ENCODE measurements at regions not wholly inside any gene's neighbourhood (a gene's known extent, or its start where the extent isn't known, plus 50 kb on each side); places are given as distances from the start of the nearest gene placed in this dataset.
A peak's percentile ranks its signal among the peaks of the same experiment; 100 is the strongest.

DNA sequence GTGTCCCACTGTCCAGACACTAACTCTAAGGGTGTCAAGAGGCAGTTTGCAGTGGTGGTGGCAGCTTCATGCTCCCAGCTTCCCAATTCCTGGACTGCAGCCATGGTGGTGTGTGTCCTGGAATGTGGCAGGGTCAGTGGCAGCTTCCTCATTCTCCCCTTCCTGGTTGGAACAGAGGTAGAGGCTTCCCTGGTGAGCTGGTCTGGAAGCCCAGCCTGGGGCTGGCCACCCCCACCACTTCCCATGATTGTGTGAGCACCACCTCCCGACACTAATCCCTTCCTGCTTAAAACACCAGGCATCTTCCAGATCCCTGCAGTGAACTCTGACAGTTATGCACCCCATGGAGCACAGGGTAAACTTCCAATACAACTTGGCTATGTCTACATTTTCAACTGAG, 134.9 kb downstream of the RAP2A start:
- DNase-seq (ENCODE audit: low spot score) (no peak), ATAC-seq (peak in 1 of 2 donors; percentile 24)
- Mint-ChIP-seq H3K27ac (no peak overlapping the region), H3K36me3 (no peaks in the 10 kb centered on the region), H3K27me3 (peaks cover 8 to 9% of the 10 kb centered on the region in 2 donors), H3K9me3 (no peaks in the 10 kb centered on the region), H3K4me1 (ENCODE audit: low read depth in 2 of 2) (no peaks in the 10 kb centered on the region), H3K4me3 (no peak overlapping the region)

- no peak overlapping the region for H3K4me3 Mint-ChIP-seq
- DNase-seq (ENCODE audit: low spot score): no peak
- no peak overlapping the region for H3K27ac Mint-ChIP-seq
- H3K4me1 Mint-ChIP-seq (ENCODE audit: low read depth in 2 of 2): no peaks in the 10 kb centered on the region
- ATAC-seq: no peak
- peaks cover 8 to 9% of the 10 kb centered on the region in 2 donors for H3K27me3 Mint-ChIP-seq
- no peaks in the 10 kb centered on the region for H3K9me3 Mint-ChIP-seq
- no peaks in the 10 kb centered on the region for H3K36me3 Mint-ChIP-seq
Observed at GRCh38 chr13:97569841-97570240, 135.9 kb downstream of the RAP2A start.

DNA sequence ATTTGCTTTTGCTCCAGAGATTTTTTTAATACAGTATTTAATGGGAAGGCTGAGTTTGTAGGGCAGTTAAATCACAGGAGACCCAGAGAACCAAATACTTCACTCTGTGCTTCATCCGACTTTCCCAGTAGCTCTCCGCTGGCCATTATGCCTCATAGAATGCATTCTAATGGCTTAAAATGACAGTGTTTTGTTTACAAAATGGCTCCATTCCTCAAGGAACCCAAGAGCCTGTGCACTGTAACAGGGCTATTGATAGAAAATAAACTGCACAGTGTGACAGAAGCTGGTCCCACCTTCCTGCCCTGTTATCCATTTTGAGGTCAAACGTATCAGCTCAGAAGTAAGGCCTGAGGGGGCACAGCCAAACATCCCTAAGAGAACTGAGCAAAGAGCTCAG, 136.5 kb downstream of the RAP2A start:
- H3K4me3 Mint-ChIP-seq: no peak overlapping the region
- H3K27ac Mint-ChIP-seq: no peak overlapping the region
- H3K4me1 Mint-ChIP-seq (ENCODE audit: low read depth in 2 of 2): no peaks in the 10 kb centered on the region
- peaks cover 8 to 9% of the 10 kb centered on the region in 2 donors for H3K27me3 Mint-ChIP-seq
- no peaks in the 10 kb centered on the region for H3K36me3 Mint-ChIP-seq
- no peaks in the 10 kb centered on the region for H3K9me3 Mint-ChIP-seq
- ATAC-seq (no peak), DNase-seq (ENCODE audit: low spot score) (no peak)

- ATAC-seq (no peak), DNase-seq (ENCODE audit: low spot score) (no peak)
- Mint-ChIP-seq H3K4me3 (no peak overlapping the region), H3K9me3 (no peaks in the 10 kb centered on the region), H3K36me3 (no peaks in the 10 kb centered on the region), H3K27ac (no peak overlapping the region), H3K27me3 (peaks cover 0 to 5% of the 10 kb centered on the region in 2 donors), H3K4me1 (ENCODE audit: low read depth in 2 of 2) (no peaks in the 10 kb centered on the region)
Observed at GRCh38 chr13:97573011-97573410, 139.0 kb downstream of the RAP2A start.

DNA sequence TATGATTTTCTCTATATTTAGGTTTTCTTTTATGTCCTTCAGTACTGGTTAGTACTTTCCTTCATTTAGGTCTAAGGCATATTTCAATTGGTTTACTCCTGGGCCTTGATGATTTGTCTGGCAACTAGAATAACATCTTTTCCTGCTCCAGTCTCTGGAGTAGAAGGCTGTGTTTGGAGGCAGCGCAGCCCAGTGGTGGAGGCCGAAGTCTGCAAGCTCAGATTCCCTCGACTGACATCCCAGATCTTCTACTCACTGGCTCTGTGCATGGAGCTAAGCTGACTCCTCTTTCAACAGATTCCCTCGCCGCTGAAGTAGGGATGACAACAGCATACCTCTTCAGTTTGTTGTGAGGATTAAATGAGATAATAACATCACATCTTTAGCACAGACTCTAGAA, 141.0 kb downstream of the RAP2A start:
- ATAC-seq: no peak
- no peaks in the 10 kb centered on the region for H3K36me3 Mint-ChIP-seq
- no peak overlapping the region for H3K27ac Mint-ChIP-seq
- H3K9me3 Mint-ChIP-seq: no peaks in the 10 kb centered on the region
- H3K4me1 Mint-ChIP-seq (ENCODE audit: low read depth in 2 of 2): no peaks in the 10 kb centered on the region
- H3K27me3 Mint-ChIP-seq: peaks cover 0 to 6% of the 10 kb centered on the region in 2 donors
- DNase-seq (ENCODE audit: low spot score): no peak
- no peak overlapping the region for H3K4me3 Mint-ChIP-seq

DNA sequence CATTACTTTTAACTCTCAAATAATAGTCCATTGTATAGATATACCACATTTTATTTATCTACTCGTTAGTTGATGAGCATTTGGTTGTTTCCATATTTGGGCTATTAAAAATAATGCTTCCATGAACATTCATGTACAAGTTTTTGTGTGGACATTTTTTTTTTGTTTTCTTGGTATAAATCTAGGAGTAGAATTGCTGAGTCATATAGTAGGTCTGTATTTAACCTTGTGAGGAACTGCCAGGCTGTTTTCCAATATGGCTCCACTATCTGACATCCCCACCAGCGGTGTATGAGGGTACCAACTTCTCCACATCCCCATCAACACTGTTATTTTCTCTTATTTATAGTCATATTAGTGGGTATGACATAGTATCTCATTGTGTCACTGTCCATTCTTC, 143.1 kb downstream of the RAP2A start:
- Mint-ChIP-seq H3K4me1 (ENCODE audit: low read depth in 2 of 2) (no peaks in the 10 kb centered on the region), H3K27me3 (peaks cover 0 to 6% of the 10 kb centered on the region in 2 donors), H3K27ac (no peak overlapping the region), H3K9me3 (no peaks in the 10 kb centered on the region), H3K4me3 (no peak overlapping the region), H3K36me3 (no peaks in the 10 kb centered on the region)
- no peak for ATAC-seq
- no peak for DNase-seq (ENCODE audit: low spot score)

GRCh38 chr13:97582170-97582569, 148.2 kb downstream of the RAP2A start:
- peak overlapping the region; percentile 28 for H3K4me3 Mint-ChIP-seq

DNA sequence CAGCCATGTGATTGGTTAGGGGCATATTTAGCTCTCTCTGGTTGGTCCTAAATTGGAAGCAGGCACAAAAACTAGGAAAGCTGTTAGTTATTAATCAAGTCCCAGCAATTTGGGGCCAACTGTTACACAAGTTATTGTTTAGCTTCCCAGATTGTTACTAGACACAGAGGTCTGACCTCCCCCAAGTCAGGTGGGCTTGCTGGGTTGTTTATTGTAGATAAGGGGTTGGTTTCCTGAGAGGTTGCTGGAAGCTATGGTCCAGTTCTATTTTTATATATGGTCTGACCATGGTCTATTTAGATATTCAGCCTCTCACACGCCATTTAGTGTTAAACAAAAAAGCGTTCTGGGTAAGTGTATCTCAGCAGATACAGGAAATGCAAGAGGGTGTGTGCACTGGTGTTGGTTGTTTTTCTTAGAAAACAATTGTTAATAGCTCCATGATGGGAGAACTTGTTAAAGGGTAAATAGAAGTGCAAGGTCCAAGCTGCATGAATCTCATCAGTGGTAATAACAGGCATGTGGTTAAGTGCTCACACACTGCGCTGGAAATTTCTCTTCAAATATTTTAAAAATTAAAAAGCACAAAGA, 150.0 kb downstream of the RAP2A start:
- peaks cover 4% of the 10 kb centered on the region for H3K9me3 Mint-ChIP-seq
- peak overlapping the region in 1 of 2 donors; percentile 63 for H3K27ac Mint-ChIP-seq
- ATAC-seq (no peak), DNase-seq (ENCODE audit: low spot score) (no peak)
- H3K4me1 Mint-ChIP-seq (ENCODE audit: low read depth in 2 of 2): peaks cover 0 to 25% of the 10 kb centered on the region in 2 donors
- no peaks in the 10 kb centered on the region for H3K36me3 Mint-ChIP-seq
- no peaks in the 10 kb centered on the region for H3K27me3 Mint-ChIP-seq
- peak overlapping the region; percentile 28 for H3K4me3 Mint-ChIP-seq

More at GRCh38 chr13:97582170-97582569, 148.2 kb downstream of the RAP2A start:
- peaks cover 0 to 4% of the 10 kb centered on the region in 2 donors for H3K27me3 Mint-ChIP-seq
- peak overlapping the region in 1 of 2 donors; percentile 18 for H3K27ac Mint-ChIP-seq
- H3K9me3 Mint-ChIP-seq: peaks cover 4% of the 10 kb centered on the region
- ATAC-seq (no peak), DNase-seq (ENCODE audit: low spot score) (no peak)
- H3K36me3 Mint-ChIP-seq: no peaks in the 10 kb centered on the region
- H3K4me1 Mint-ChIP-seq (ENCODE audit: low read depth in 2 of 2): peaks cover 0 to 25% of the 10 kb centered on the region in 2 donors

DNA sequence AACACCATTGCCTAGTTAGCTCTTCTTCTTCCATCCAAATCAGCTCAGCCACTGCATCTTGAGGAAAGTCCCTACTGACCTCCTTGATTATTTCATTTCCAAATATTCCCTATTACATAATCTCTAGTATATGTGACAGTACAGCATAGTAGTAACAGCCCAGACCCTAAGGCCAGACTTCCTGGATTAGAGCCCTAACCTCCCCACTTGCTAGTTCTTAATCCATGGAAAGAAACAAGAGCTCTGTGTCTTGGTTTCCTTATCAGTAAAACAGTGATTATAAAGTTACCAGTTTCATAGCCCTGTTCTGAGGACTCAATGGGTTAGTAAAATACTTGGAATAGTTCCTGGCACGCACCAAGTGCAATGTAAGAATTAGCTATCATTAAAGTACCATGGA, 153.0 kb downstream of the RAP2A start:
- DNase-seq (ENCODE audit: low spot score) (no peak), ATAC-seq (no peak)
- Mint-ChIP-seq H3K27ac (no peak overlapping the region), H3K4me1 (ENCODE audit: low read depth in 2 of 2) (peaks cover 0 to 25% of the 10 kb centered on the region in 2 donors), H3K9me3 (peaks cover 4% of the 10 kb centered on the region), H3K4me3 (no peak overlapping the region), H3K27me3 (no peaks in the 10 kb centered on the region), H3K36me3 (no peaks in the 10 kb centered on the region)

GRCh38 chr13:97588993-97589392, 155.0 kb downstream of the RAP2A start:
- peaks cover 0 to 18% of the 10 kb centered on the region in 2 donors for H3K4me1 Mint-ChIP-seq (ENCODE audit: low read depth in 2 of 2)
- H3K4me3 Mint-ChIP-seq: no peak overlapping the region
- no peaks in the 10 kb centered on the region for H3K36me3 Mint-ChIP-seq
- H3K9me3 Mint-ChIP-seq: peaks cover 4% of the 10 kb centered on the region
- DNase-seq (ENCODE audit: low spot score) (no peak), ATAC-seq (no peak)
- H3K27me3 Mint-ChIP-seq: peaks cover 0 to 4% of the 10 kb centered on the region in 2 donors
- no peak overlapping the region for H3K27ac Mint-ChIP-seq

- Mint-ChIP-seq H3K27ac (no peak overlapping the region), H3K4me1 (ENCODE audit: low read depth in 2 of 2) (no peaks in the 10 kb centered on the region), H3K36me3 (no peaks in the 10 kb centered on the region), H3K27me3 (no peaks in the 10 kb centered on the region), H3K4me3 (no peak overlapping the region), H3K9me3 (no peaks in the 10 kb centered on the region)
- ATAC-seq: no peak
- no peak for DNase-seq (ENCODE audit: low spot score)
Observed at GRCh38 chr13:97600458-97601075, 166.6 kb downstream of the RAP2A start.

- Mint-ChIP-seq H3K27me3 (peaks cover 0 to 8% of the 10 kb centered on the region in 2 donors), H3K36me3 (no peaks in the 10 kb centered on the region), H3K27ac (no peak overlapping the region), H3K9me3 (peaks cover 3% of the 10 kb centered on the region), H3K4me3 (no peak overlapping the region), H3K4me1 (ENCODE audit: low read depth in 2 of 2) (no peaks in the 10 kb centered on the region)
- ATAC-seq (no peak), DNase-seq (ENCODE audit: low spot score) (no peak)
Observed at GRCh38 chr13:97615266-97615665, 181.3 kb downstream of the RAP2A start.

GRCh38 chr13:97616385-97616784, 182.4 kb downstream of the RAP2A start:
- no peaks in the 10 kb centered on the region for H3K36me3 Mint-ChIP-seq
- H3K9me3 Mint-ChIP-seq: peaks cover 3% of the 10 kb centered on the region
- H3K4me1 Mint-ChIP-seq (ENCODE audit: low read depth in 2 of 2): no peaks in the 10 kb centered on the region
- no peak for ATAC-seq
- H3K4me3 Mint-ChIP-seq: no peak overlapping the region
- no peak for DNase-seq (ENCODE audit: low spot score)
- H3K27me3 Mint-ChIP-seq: peaks cover 0 to 8% of the 10 kb centered on the region in 2 donors
- no peak overlapping the region for H3K27ac Mint-ChIP-seq

GRCh38 chr13:97621025-97621424, 187.1 kb downstream of the RAP2A start:
- Mint-ChIP-seq H3K27ac (no peak overlapping the region), H3K36me3 (no peaks in the 10 kb centered on the region), H3K4me1 (ENCODE audit: low read depth in 2 of 2) (no peaks in the 10 kb centered on the region), H3K4me3 (no peak overlapping the region), H3K9me3 (peaks cover 3% of the 10 kb centered on the region), H3K27me3 (peaks cover 0 to 11% of the 10 kb centered on the region in 2 donors)
- DNase-seq (ENCODE audit: low spot score) (no peak), ATAC-seq (no peak)
